HG02642 (cell line): ENCODE measurements at regions not wholly inside any gene's neighbourhood (a gene's known extent, or its start where the extent isn't known, plus 50 kb on each side); places are given as distances from the start of the nearest gene placed in this dataset.

Experiments used
- ATAC-seq: cut with Tn5 transposase; IDR thresholded peaks from one replicate; pipeline ENCODE4 v1.9.1; 2021; ENCODE audit warnings: mild to moderate bottlenecking; ENCODE audit not compliant: unreplicated experiment, poor library complexity

DNA sequence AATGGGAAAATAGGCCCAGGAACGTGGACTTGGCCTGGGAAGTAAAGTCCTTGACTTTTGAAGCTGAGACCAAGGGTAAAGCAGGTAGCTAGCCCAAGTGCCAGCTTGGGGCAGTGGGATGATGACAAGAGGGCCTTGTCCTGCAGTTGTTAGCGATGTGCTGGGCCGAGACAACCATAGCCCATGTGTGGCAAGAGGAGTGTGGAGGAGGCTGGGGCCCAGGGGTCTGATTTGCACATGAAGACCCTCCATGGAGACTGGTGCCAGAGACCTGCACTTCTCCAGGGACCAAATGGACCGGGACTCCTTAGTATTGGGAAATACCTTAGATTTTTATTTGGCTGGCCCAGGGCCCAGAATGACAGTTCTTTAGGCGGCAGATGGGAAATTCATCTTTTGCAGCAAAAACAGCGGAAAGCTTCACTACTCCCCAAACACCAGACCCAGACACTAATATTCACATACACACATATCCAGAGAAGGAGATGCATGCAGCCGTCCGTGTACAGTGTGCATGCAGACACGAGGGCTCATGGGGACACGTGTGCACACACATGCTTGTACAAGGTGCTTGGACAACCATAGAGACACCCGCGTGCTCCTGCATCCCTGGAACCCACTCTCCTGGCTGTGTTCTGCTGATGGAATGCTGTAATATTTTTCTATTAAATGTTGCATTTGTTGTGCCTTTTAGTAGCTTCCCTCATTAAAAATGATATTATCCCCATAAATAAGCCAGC, 78.1 kb upstream of the CSF3R start:
- ATAC-seq = no peak

GRCh38 chr1:36560177-36560576, 77.5 kb upstream of the CSF3R start:
- ATAC-seq = no peak

DNA sequence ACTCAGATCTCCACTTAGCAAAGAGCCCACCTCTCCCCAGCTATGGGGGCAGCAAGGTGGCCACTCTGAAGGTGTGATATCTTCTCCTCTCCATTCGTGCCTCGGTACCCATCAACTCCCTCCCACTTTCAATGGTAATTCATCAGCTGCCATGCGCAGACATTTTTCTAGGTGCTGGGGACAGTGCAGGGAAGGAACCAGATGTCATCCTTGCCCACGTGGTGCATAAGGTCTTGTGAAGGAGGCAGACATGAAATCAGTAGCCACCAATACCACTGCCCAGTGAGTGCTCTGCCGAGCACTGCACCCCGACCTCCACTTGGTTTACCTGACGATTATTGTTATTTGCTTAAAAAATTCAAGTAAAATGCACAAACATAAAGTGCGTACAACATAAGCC, 76.3 kb upstream of the CSF3R start:
- ATAC-seq = no peak

DNA sequence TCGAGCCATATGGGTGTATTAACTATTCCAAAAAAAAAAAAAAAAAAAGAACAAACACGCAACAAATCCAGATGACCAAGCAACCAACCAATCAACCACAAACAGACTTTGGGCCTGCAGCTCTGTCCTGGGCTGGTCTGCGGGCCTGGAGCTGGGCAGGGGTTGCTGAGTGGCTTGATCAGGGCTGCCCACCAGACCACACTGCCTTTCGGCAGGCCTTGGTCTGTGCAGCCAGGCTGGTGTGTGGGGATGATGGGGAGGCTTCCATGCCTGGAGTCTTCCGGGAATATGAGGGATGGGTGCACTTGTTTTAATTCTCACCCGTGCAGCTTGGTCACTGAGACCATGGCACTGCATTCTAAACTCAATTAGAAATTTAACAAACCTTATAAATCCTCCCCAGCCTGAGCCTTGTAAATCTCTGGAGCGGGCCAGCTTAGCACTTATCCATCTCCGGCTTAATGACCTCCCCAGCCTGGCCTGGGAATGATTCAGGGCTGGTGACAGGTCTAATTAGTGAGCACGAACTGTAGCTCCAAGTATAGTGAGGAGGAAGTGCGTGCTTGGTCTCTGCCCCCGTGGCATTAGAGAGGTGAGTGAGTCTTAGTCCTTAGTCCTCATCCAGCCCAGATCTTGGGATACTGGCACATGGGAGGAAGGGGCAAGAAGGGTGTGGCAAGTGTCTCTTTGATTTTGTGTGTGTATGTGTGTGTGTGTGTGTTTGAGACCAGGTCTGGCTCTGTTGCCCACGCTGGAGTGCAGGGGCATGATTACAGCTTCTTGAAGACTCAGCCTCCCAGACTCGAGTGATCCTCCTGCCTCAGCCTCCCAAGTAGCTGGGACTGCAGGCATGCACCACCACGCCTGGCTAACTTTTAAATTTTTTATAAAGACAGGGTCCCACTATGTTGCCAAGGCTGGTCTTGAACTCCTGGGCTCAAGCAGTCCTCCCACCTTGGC, 74.6 kb upstream of the CSF3R start:
- ATAC-seq = no peak

- ATAC-seq = no peak
Observed at GRCh38 chr1:36555041-36555440, 72.3 kb upstream of the CSF3R start.

DNA sequence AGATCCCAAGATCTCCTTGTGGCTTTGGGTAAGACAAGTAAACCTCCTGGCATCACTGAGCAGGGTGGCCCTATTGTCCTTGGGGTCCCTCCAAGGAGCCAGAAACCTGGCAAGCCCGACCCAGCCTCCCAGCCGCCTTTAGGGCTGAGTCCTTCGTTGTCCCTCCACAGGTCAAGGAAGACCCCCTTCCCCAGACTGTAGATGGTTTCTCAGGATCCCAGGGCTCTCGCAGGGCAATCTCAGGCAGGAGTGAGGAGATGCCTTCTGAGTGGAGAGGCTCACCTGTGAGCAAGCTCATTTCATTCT, 71.6 kb upstream of the CSF3R start:
- ATAC-seq = no peak

DNA sequence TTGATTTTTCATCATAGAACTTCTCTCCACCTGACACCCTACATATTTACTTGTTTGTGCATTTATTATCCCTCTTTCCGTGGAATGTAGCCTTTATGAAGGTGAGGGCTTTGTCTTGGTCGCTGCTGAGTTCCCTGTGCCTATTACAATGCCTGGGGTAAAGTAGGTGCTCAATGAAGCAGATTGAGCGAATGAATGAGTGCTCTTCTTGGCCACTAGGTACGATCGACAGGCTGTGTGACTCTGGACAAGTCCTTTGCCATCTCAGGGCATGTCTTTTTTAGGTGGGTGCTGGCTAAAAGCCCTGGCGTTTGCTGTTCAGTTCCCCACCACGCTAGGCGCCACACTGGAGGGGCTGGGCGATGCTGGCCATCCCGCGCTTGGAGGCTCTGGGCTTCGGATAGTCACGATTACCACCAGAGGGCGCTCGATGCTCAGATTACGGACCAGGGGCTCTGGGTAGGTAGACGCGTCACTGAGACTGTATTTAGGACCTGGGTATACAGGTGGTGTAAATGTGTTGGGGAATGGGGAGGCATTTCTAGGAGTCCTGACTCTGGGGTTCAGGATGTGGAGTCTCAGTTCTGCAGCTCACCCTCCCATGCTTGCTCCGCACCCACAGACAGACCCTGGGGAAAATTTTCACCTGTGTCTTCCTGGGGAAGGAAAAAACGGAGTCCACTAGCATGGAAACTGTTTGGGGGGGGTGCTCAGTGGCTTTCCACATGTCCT, 71.0 kb upstream of the CSF3R start:
- ATAC-seq = no peak

GRCh38 chr1:36542962-36543515, 60.3 kb upstream of the CSF3R start:
- ATAC-seq = no peak

DNA sequence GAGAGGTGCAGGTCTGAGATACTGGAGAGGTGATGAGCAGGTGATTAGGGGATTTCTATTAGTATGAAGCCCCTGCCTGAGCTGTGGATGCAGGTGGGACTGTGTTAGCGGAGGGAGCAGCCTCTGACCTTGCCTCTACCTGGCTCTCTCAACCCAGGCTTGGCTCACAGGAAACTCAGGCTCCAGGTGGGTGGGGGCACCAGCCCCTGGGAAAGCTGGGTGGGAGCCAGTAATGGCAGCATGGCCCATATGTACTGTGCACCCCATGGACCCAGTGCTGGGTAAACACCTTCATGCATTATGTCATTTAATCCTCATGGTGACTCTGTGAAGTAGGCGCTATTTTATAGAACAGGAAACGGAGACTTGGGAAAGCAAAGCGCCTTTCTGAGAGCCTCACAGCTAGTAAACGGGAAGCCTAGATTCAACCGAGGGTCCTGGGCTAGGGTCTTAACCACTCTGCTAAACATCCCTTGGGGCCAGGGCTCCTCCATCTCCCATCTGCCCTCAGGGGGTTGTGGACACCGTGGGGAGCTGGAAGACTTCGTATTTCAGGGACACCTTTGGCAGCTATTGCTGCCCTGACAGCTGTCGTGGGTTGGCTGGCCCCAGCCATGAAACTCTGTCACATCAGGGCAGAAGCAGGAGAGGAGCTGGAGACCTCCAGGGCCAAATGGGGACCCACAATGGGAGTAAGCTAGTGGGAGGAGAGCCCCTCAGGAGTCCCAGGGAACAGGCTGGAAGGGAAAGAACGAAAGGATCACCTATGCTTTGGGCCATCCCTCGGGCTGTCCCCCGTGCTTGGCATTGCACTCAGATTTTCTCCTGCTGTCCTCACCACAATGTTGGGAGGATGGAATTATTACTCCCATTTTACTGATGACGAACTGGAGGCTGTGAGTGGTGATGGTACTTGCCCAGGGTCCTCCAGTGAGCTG, 59.6 kb upstream of the CSF3R start:
- ATAC-seq = no peak

GRCh38 chr1:36540056-36540455, 57.3 kb upstream of the CSF3R start:
- no peak for ATAC-seq

GRCh38 chr1:36539526-36539925, 56.8 kb upstream of the CSF3R start:
- no peak for ATAC-seq

DNA sequence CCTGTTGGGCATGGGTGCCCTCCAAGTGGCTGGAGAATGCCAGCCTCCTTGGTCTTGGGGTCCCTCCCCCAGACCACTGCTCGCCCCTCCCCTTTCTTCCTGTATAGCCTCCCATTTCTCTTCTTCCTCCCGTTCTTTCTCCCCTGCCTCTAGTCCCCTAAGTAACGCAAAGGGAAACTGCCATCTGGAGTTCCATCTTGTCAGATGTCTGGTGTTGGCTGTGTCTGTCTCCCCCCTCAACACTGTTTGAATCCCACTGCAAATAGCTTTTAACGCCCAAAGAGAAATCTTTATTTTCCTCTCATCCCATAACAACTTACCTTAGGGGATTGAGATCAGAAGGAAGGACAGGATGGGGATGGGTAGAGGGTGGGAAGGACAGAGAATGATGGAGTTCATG, 55.3 kb upstream of the CSF3R start:
- ATAC-seq = no peak

DNA sequence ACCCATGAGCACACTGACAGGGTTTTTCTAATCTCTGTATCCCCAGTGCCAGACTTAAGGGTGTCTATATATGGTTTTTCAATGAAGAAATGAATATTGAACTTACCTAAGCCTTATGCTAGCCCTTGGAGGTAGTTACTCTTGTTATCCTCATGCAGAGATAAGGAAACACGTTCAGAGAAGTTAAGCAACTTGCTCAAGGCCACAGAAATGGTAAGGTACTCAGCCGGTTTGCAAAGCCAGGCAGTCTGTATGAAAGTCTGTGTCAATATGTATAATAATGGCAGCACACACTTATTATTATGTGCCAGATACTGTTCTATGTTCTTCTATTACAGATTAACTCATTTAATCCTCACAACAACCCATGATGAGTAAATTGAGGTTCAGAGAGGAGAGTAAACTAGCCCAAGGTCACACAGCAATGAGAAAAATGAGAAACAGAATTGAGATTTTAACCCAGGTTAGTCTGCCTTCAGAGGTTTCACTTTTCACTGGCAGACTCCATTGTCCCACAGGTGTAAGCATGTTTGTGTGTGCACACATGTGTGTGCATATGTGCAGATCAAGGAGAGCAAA, 54.6 kb upstream of the CSF3R start:
- ATAC-seq = no peak

- ATAC-seq = no peak
Observed at GRCh38 chr1:36536727-36537126, 54.0 kb upstream of the CSF3R start.

DNA sequence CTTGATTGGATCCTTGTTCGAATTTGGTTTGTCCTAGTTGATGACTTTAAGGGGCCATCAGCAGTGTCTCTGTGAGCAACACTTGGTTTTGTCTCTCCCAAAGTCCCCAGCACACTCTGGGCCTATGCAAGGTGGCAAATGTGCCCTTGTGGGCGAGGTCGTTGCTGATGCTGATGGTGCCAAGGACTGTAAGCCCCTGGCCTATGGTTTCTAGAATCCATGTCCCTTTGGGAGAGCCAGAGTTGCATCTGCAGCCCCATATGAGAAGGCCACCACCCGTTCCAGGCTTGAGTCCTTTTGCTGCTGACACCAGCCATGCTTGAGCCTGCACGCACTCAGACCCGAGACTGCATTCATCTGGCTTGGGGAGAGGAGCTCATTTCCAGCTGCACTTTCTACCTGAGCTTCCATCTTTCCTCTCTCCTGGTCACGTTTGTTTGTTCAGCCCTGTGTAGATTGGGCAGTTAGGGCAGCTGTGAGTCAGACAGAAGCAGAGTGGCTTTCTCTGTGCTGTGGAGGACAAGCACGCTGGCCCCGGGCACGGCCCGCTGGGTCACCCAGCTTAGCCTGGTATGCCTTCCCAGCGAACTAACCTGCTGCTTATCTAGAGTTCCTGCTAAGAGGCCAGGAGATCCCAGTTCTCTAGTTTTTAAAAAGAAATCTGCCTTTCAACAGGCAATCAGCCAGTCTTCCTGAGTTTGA, 52.1 kb upstream of the CSF3R start:
- no peak for ATAC-seq

DNA sequence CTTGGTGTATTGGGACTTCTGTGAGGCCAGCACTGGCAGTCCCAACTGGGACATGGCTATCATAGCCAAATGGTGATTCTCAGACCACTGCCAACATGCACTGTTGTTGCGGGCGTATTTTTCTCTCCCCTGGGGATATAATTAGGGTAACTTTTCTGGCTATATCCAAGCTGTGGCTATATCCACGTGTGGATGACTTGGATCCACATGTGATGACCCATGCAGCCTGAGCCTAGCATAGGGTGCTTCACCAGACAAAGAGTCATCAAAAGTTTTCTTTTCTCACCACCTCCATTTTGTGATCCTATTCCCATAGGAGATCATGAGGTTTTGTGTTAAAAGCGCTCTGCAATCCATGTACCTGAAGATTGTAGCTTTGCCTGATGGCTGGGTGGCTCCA, 51.2 kb upstream of the CSF3R start:
- no peak for ATAC-seq

- ATAC-seq = no peak
Observed at GRCh38 chr1:36532810-36533401, 50.2 kb upstream of the CSF3R start.
